ENCODE measurements at regions not wholly inside any gene's neighbourhood (a gene's known extent, or its start where the extent isn't known, plus 50 kb on each side); places are given as distances from the start of the nearest gene placed in this dataset.

DNA sequence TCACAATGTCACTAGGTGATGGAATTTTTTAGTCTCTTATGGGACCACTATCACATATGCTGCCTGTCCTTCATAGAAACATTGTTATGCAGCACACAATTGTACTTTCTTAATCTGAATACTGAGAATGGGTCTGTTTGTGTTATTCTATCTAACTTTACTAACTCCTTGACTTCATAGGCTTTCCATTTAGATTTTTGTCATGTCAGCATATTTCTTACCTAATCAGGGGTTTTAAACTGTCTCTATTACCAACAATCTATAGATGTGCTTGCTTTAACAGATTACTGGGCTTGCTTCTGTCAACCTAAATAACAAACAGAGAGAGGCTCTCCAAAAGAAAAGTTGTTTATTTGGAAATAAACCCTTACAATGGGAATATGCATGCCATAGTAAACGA lies 289.6 kb upstream of the ZNF804A start:
- TF ChIP-seq, protein P1, sequence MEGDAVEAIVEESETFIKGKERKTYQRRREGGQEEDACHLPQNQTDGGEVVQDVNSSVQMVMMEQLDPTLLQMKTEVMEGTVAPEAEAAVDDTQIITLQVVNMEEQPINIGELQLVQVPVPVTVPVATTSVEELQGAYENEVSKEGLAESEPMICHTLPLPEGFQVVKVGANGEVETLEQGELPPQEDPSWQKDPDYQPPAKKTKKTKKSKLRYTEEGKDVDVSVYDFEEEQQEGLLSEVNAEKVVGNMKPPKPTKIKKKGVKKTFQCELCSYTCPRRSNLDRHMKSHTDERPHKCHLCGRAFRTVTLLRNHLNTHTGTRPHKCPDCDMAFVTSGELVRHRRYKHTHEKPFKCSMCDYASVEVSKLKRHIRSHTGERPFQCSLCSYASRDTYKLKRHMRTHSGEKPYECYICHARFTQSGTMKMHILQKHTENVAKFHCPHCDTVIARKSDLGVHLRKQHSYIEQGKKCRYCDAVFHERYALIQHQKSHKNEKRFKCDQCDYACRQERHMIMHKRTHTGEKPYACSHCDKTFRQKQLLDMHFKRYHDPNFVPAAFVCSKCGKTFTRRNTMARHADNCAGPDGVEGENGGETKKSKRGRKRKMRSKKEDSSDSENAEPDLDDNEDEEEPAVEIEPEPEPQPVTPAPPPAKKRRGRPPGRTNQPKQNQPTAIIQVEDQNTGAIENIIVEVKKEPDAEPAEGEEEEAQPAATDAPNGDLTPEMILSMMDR (IDR thresholded peaks at IDR 0.05), result no peak
- TF ChIP-seq POLR2AphosphoS5 (IDR thresholded peaks at IDR 0.05), result no peak
- no peak for TF ChIP-seq POLR2A (IDR thresholded peaks at IDR 0.05)
